ENCODE measurements at regions not wholly inside any gene's neighbourhood (a gene's known extent, or its start where the extent isn't known, plus 50 kb on each side); places are given as distances from the start of the nearest gene placed in this dataset.

DNA sequence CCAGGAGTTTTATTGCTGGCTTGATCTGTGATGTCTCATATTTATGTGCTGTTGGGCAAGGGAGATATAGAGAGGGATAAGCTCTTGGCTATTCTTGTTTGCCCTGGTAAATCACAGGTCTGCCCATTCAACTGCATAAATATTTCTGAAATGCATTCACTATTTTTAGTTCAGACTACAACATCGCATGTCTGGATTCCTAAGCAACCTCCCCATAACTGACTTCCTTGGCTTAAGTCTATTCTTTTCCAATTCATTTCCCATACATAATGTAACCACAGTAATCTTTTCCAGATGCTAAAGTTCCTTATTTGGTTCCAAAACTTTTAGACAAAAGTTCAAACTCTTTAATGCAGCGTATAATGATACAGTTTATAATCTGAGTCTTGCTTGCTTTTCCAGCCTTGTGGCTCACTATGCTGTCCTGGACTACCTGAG, 321.4 kb upstream of the ACTBL2 start:
- Histone ChIP-seq H3K27ac (ENCODE audit: low read depth, low read length, poor library complexity, severe bottlenecking) (no peak overlapping the region), H4K20me1 (ENCODE audit: insufficient read depth, low read length) (no peaks in the 10 kb centered on the region), H3K9ac (ENCODE audit: low read length) (no peak overlapping the region), H2AFZ (ENCODE audit: low read length) (no peak overlapping the region), H3K36me3 (ENCODE audit: insufficient read depth, low read length) (no peaks in the 10 kb centered on the region), H3K4me3 (ENCODE audit: low read depth, low read length, poor library complexity, severe bottlenecking) (no peak overlapping the region), H3K27me3 (ENCODE audit: insufficient read depth, low read length) (no peaks in the 10 kb centered on the region), H3K9me2 (ENCODE audit: low read depth, low read length) (no peaks in the 10 kb centered on the region), H3K4me2 (ENCODE audit: low read length) (no peak overlapping the region), H3K9me3 (ENCODE audit: low read length) (no peaks in the 10 kb centered on the region), H3F3A (ENCODE audit: insufficient read depth, low read length) (no peaks in the 10 kb centered on the region), H3K4me1 (ENCODE audit: insufficient read depth, low read length, severe bottlenecking) (no peaks in the 10 kb centered on the region), H3K79me2 (ENCODE audit: insufficient read depth, low read length) (no peaks in the 10 kb centered on the region)
- no peak for TF ChIP-seq EZH2 (IDR thresholded peaks at IDR 0.05; ENCODE audit: borderline replicate concordance, low read length)
- TF ChIP-seq, protein P1, sequence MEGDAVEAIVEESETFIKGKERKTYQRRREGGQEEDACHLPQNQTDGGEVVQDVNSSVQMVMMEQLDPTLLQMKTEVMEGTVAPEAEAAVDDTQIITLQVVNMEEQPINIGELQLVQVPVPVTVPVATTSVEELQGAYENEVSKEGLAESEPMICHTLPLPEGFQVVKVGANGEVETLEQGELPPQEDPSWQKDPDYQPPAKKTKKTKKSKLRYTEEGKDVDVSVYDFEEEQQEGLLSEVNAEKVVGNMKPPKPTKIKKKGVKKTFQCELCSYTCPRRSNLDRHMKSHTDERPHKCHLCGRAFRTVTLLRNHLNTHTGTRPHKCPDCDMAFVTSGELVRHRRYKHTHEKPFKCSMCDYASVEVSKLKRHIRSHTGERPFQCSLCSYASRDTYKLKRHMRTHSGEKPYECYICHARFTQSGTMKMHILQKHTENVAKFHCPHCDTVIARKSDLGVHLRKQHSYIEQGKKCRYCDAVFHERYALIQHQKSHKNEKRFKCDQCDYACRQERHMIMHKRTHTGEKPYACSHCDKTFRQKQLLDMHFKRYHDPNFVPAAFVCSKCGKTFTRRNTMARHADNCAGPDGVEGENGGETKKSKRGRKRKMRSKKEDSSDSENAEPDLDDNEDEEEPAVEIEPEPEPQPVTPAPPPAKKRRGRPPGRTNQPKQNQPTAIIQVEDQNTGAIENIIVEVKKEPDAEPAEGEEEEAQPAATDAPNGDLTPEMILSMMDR (IDR thresholded peaks at IDR 0.05; ENCODE audit: low read length), result no peak

DNA sequence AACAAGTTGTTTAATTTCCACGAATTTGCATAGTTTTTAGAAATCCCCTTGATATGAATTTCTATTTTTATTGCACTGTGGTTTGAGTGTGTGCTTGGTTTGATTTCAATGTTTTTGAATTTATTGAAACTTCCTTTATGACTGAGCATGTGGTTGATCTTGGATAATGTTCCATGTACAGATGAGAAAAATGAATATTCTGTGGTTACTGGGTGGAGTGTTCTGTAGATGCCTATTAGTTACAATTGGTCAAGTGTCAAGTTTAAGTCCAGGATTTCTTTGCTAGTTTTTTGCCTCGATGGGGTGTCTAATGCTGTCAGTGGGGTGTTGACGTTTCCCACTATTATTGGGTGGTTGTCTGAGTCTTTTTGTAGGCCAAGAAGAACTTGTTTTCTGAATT, 319.5 kb upstream of the ACTBL2 start:
- Histone ChIP-seq H3K4me2 (ENCODE audit: low read length) (no peak overlapping the region), H3K36me3 (ENCODE audit: insufficient read depth, low read length) (no peaks in the 10 kb centered on the region), H3F3A (ENCODE audit: insufficient read depth, low read length) (no peaks in the 10 kb centered on the region), H3K9me3 (ENCODE audit: low read length) (no peaks in the 10 kb centered on the region), H3K27ac (ENCODE audit: low read depth, low read length, poor library complexity, severe bottlenecking) (no peak overlapping the region), H3K9me2 (ENCODE audit: low read depth, low read length) (no peaks in the 10 kb centered on the region), H2AFZ (ENCODE audit: low read length) (no peak overlapping the region), H3K4me1 (ENCODE audit: insufficient read depth, low read length, severe bottlenecking) (no peaks in the 10 kb centered on the region), H3K9ac (ENCODE audit: low read length) (no peak overlapping the region), H3K79me2 (ENCODE audit: insufficient read depth, low read length) (no peaks in the 10 kb centered on the region), H4K20me1 (ENCODE audit: insufficient read depth, low read length) (no peaks in the 10 kb centered on the region), H3K27me3 (ENCODE audit: insufficient read depth, low read length) (no peaks in the 10 kb centered on the region), H3K4me3 (ENCODE audit: low read depth, low read length, poor library complexity, severe bottlenecking) (no peak overlapping the region)
- TF ChIP-seq EZH2 (IDR thresholded peaks at IDR 0.05; ENCODE audit: borderline replicate concordance, low read length), result no peak
- TF ChIP-seq, protein P1 (IDR thresholded peaks at IDR 0.05; ENCODE audit: low read length), result no peak

DNA sequence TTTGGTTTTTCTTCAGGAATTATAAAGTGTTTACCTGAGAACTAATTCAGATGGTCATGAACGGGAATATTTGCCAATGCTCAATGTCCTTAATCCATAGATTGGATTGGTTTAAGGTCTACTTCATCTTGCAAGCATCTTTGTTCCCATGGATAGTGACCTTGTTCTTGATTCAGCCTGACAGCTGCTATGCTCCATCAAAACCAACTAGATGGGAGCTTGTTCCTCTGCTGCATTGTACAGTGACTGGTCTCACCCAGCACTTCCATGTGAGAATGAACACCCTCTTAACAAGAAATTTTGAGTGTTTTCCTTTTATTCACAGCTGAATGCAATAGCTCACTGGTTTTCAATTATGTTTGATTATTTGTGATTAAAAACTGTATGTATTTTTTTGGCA, 312.6 kb upstream of the ACTBL2 start:
- Histone ChIP-seq H3K27ac (ENCODE audit: low read depth, low read length, poor library complexity, severe bottlenecking) (no peak overlapping the region), H3K4me1 (ENCODE audit: insufficient read depth, low read length, severe bottlenecking) (no peaks in the 10 kb centered on the region), H3K36me3 (ENCODE audit: insufficient read depth, low read length) (no peaks in the 10 kb centered on the region), H3K4me3 (ENCODE audit: low read depth, low read length, poor library complexity, severe bottlenecking) (no peak overlapping the region), H3K79me2 (ENCODE audit: insufficient read depth, low read length) (no peaks in the 10 kb centered on the region), H3K27me3 (ENCODE audit: insufficient read depth, low read length) (no peaks in the 10 kb centered on the region), H3F3A (ENCODE audit: insufficient read depth, low read length) (no peaks in the 10 kb centered on the region), H3K9me2 (ENCODE audit: low read depth, low read length) (no peaks in the 10 kb centered on the region), H2AFZ (ENCODE audit: low read length) (no peak overlapping the region), H3K9me3 (ENCODE audit: low read length) (no peaks in the 10 kb centered on the region), H4K20me1 (ENCODE audit: insufficient read depth, low read length) (no peaks in the 10 kb centered on the region), H3K9ac (ENCODE audit: low read length) (no peak overlapping the region), H3K4me2 (ENCODE audit: low read length) (no peak overlapping the region)
- TF ChIP-seq EZH2 (IDR thresholded peaks at IDR 0.05; ENCODE audit: borderline replicate concordance, low read length), result no peak
- TF ChIP-seq, protein P1 (IDR thresholded peaks at IDR 0.05; ENCODE audit: low read length), result no peak
